ENCODE measurements at regions not wholly inside any gene's neighbourhood (a gene's known extent, or its start where the extent isn't known, plus 50 kb on each side); places are given as distances from the start of the nearest gene placed in this dataset.
"Not testable (repeated sequence)": the region's sequence is repeated elsewhere in the genome, so short reads cannot be mapped to it uniquely, and the experiment has no call there.

DNA sequence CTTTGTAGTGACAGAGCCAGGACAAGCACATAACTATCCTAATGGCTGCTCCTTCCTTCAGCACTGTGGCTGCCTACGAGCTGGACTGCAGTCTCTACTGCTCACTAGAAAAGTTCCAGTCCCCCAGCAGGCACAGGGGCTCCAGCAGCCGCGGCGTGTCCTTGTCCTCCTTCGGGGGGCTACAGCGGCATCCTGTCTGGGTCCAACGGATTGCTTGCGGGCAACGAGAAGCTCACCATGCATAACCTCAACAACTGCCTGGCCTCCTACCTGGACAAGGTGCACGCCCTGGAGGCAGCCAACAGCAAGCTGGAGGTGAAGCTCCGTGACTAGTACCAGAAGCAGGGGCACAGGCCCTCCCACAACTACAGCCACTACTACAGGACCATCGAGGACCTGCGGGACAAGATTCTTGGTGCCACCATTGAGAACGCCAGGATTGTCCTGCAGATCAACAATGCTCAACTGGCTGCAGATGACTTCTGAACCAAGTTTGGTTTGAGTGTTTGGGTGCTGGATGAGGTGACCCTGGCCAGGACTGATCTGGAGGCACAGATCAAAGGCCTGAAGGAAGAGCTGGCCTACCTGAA is 169.4 kb downstream of the NDUFA12 start:
- no peak overlapping the region for H3K4me3 ChIP-seq

GRCh38 chr12:94832780-94833681 is 170.5 kb downstream of the NDUFA12 start:
- H3K9me3 ChIP-seq, result no peaks in the 10 kb centered on the region
- H3K36me3 ChIP-seq, result no peaks in the 10 kb centered on the region
- H3K4me3 ChIP-seq, result no peak overlapping the region
- no peaks in the 10 kb centered on the region for H3K27me3 ChIP-seq
- no peak for DNase-seq

More for the DNA sequence above, 169.4 kb downstream of the NDUFA12 start:
- no peaks in the 10 kb centered on the region for H3K36me3 ChIP-seq
- no peaks in the 10 kb centered on the region for H3K9me3 ChIP-seq
- no peak for DNase-seq
- no peaks in the 10 kb centered on the region for H3K27me3 ChIP-seq

- H3K4me3 ChIP-seq, result no peak overlapping the region
- no peak for DNase-seq
- H3K27me3 ChIP-seq, result no peaks in the 10 kb centered on the region
- H3K9me3 ChIP-seq, result no peaks in the 10 kb centered on the region
- no peaks in the 10 kb centered on the region for H3K36me3 ChIP-seq
These were observed 171.4 kb downstream of the NDUFA12 start for GRCh38 chr12:94832105-94832504.

- no peak overlapping the region for H3K4me3 ChIP-seq
- no peak for DNase-seq
- H3K9me3 ChIP-seq, result no peaks in the 10 kb centered on the region
- no peaks in the 10 kb centered on the region for H3K27me3 ChIP-seq
- no peaks in the 10 kb centered on the region for H3K36me3 ChIP-seq
These were observed 172.3 kb downstream of the NDUFA12 start for GRCh38 chr12:94831081-94831751.

- Histone ChIP-seq H3K4me3 (no peak overlapping the region), H3K36me3 (no peaks in the 10 kb centered on the region), H3K27me3 (no peaks in the 10 kb centered on the region), H3K9me3 (no peaks in the 10 kb centered on the region)
- no peak for DNase-seq
These were observed 173.9 kb downstream of the NDUFA12 start for GRCh38 chr12:94829552-94829951.

GRCh38 chr12:94819011-94819410 is 168.7 kb upstream of the TMCC3 start:
- Histone ChIP-seq H3K9me3 (no peaks in the 10 kb centered on the region; the same call in 1 of the 2 replicates), H3K4me3 (no peak overlapping the region), H3K36me3 (no peaks in the 10 kb centered on the region), H3K27me3 (no peaks in the 10 kb centered on the region)
- DNase-seq, result no peak

DNA sequence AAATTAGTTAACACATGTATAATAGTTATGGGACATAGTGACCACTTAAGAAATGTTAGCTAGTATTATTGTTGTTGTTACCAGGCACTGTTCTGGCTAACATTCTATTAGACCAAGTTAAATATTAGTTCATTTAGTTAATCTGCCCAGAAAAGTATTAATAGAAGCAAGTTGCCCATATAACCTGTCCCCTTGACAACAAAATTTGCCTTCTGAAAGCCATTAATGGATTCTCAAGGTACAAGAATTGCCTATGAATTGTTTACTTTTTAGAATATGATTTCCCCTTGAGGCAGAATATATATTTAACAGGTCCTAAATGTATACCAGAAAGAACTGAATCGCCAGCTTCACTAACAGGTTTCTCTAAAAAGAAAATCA is 167.3 kb upstream of the TMCC3 start:
- no peak overlapping the region for H3K4me3 ChIP-seq
- DNase-seq, result no peak
- no peaks in the 10 kb centered on the region for H3K36me3 ChIP-seq
- H3K9me3 ChIP-seq, result peaks cover 12% of the 10 kb centered on the region
- H3K27me3 ChIP-seq, result no peaks in the 10 kb centered on the region

DNA sequence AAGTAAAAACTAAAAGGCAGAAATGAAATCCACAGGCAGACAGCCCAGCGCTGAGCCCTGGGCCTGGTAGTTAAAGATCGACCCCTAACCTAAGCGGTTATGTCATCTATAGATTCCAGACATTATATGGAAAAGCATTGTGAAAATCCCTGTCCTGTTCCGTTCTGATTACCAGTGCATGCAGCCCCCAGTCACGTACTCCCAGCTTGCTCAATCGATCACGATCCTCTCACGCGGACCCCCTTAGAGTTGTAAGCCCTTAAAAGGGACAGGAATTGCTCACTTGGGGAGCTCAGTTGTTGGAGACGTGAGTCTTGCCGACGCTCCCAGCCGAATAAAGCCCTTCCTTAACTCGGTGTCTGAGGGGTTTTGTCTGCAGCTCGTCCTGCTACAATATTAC is 166.8 kb upstream of the TMCC3 start:
- H3K9me3 ChIP-seq, result peaks cover 17% of the 10 kb centered on the region
- H3K4me3 ChIP-seq, H3K27me3 ChIP-seq, H3K36me3 ChIP-seq, DNase-seq: not testable (repeated sequence)

DNA sequence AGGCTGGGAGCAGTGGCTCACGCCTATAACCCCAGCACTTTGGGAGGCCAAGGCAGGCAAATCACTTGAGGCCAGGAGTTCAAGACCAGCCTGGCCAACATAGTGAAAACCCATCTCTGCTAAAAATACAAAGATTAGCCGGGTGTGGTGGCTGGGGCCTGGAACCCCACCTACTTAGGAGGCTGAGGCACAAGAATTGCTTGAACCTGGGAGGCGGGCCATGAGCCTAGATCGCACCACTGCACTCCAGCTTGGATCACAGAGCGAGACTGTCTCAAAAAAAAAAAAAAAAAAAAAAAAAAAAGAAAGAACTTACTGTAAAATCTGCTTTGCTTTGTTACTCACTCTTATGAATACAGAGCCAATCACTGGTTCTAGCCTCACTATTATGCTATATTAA is 166.4 kb upstream of the TMCC3 start:
- DNase-seq, H3K36me3 ChIP-seq, H3K27me3 ChIP-seq, H3K4me3 ChIP-seq: not testable (repeated sequence)
- H3K9me3 ChIP-seq, result peaks cover 21% of the 10 kb centered on the region

DNA sequence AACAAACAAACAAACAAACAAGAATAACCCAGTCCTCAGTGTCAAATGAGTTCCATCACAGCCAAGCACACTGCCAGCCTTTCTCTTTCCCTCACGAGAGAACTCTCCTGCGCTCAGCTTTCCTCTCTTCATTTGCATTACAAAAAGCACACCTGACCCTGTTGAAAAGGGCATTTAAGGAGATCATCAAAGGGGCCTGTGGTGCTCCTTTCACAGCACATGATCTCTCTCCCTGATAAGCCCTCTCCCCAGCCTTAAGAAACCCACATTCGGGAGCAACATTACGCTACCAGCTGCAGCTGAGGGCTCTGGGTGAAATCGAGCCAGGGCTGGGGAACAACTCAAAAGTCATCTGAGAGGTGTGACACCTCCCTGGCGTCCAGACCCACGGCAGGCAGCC is 165.6 kb upstream of the TMCC3 start:
- H3K27me3 ChIP-seq, result no peaks in the 10 kb centered on the region
- DNase-seq, result no peak
- peaks cover 24% of the 10 kb centered on the region for H3K9me3 ChIP-seq
- H3K36me3 ChIP-seq, result no peaks in the 10 kb centered on the region
- H3K4me3 ChIP-seq, result no peak overlapping the region

DNA sequence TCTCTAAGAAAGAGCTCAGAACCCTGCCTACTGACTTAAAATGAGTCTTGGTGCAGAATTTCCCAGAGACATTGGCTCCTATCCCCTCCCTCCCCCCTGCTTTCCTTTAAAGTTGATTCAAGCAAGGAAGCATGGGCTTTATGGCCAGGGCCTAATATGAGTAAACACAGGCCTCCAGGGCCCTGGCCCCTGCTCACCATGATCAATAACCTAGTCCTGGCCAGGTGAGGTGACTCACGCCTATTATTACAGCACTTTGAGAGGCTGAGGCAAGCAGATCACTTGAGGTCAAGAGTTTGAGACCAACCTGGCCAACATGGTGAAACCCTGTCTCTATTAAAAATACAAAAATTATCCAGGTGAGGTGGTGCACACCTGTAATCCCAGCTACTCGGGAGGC is 165.1 kb upstream of the TMCC3 start:
- no peak for DNase-seq
- Histone ChIP-seq H3K36me3 (no peaks in the 10 kb centered on the region), H3K9me3 (peaks cover 24% of the 10 kb centered on the region), H3K27me3 (no peaks in the 10 kb centered on the region), H3K4me3 (no peak overlapping the region)

- Histone ChIP-seq H3K9me3 (peaks cover 24% of the 10 kb centered on the region), H3K27me3 (no peaks in the 10 kb centered on the region), H3K4me3 (no peak overlapping the region), H3K36me3 (no peaks in the 10 kb centered on the region)
- DNase-seq, result no peak
These were observed 163.0 kb upstream of the TMCC3 start for GRCh38 chr12:94813314-94813713.

DNA sequence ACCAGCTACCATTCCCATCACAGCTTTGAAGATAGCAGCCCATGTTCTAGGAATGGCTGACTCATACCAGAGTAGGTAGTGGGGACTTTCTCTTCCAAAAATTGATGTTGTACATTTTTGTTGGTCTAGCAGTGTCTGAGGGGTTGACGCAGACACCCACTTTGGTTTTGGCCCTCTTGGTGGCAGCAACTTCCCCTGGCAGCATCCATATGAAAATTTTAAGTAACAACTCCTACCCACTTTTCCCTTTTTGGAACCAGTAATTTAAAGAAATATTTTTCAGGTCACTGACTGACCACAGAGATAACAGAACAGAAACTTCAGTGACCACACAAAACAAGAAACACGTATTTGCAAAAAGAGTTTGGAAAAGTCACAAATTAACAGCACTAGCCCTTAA is 162.0 kb upstream of the TMCC3 start:
- H3K27me3 ChIP-seq, result no peaks in the 10 kb centered on the region
- DNase-seq, result no peak
- peaks cover 24% of the 10 kb centered on the region for H3K9me3 ChIP-seq
- no peak overlapping the region for H3K4me3 ChIP-seq
- H3K36me3 ChIP-seq, result no peaks in the 10 kb centered on the region

DNA sequence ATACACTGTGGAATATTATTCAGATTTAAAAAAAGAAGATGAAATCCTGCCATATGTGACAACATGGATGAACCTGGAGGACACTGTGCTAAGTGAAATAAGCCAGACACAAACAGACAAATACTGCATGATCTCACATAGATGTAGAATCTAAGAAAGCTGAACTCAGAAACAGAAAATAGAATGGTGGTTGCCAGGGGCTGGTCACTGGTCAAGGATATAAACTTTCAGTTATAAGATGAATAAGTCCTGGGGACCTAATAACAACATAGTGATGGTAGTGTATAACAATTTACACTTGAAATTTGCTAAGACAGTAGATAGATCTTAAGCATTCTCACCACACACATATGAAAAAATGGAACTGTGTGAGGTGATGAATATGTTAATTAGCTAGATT is 161.3 kb upstream of the TMCC3 start:
- no peaks in the 10 kb centered on the region for H3K27me3 ChIP-seq
- no peak for DNase-seq

DNA sequence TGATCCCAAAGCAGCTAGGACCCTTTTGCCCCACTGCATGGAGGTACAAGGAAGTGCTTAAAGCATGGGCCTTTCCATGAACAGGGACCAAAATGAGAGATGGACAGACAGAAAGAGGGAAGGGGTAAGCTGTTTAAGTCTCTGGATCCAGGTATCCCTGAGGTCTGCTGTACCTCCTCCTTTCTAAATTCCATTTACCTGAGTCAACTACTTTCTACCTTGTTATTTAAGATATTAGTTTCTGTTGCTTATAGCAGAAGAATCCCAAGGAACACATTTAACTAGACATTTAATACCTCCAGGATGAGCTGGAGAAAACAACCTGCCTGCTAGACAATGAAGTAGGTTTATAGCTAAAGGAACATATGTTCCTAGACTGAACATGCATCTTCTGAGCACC is 157.6 kb upstream of the TMCC3 start:
- no peak overlapping the region for H3K4me3 ChIP-seq
- H3K27me3 ChIP-seq, result no peaks in the 10 kb centered on the region
- no peak for DNase-seq
- no peaks in the 10 kb centered on the region for H3K36me3 ChIP-seq
- peaks cover 14% of the 10 kb centered on the region for H3K9me3 ChIP-seq

More for the DNA sequence above, 161.3 kb upstream of the TMCC3 start:
- Histone ChIP-seq H3K4me3 (no peak overlapping the region), H3K36me3 (no peaks in the 10 kb centered on the region), H3K9me3 (peaks cover 24% of the 10 kb centered on the region)

DNA sequence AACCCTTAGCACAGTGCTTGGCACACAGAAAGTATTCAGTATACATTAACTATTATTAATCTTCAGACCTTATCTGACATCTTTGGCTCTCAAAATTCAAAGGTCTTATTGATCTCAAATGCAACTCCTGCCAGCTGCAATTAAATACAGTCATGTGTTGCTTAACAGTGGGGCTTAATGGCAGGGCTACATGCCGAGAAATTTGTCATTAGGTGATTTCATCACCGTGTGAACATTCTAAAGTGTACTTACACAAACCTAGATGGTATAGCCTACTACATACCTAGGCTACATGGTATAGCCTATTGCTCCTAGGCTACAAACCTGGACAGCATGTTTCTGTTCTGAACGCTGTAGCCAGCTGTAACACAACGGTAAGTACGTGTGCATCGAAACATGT is 156.3 kb upstream of the TMCC3 start:
- peaks cover 2% of the 10 kb centered on the region; the same call in 1 of the 2 replicates for H3K9me3 ChIP-seq
- no peak overlapping the region for H3K4me3 ChIP-seq
- no peaks in the 10 kb centered on the region for H3K36me3 ChIP-seq
- no peak for DNase-seq
- no peaks in the 10 kb centered on the region for H3K27me3 ChIP-seq

DNA sequence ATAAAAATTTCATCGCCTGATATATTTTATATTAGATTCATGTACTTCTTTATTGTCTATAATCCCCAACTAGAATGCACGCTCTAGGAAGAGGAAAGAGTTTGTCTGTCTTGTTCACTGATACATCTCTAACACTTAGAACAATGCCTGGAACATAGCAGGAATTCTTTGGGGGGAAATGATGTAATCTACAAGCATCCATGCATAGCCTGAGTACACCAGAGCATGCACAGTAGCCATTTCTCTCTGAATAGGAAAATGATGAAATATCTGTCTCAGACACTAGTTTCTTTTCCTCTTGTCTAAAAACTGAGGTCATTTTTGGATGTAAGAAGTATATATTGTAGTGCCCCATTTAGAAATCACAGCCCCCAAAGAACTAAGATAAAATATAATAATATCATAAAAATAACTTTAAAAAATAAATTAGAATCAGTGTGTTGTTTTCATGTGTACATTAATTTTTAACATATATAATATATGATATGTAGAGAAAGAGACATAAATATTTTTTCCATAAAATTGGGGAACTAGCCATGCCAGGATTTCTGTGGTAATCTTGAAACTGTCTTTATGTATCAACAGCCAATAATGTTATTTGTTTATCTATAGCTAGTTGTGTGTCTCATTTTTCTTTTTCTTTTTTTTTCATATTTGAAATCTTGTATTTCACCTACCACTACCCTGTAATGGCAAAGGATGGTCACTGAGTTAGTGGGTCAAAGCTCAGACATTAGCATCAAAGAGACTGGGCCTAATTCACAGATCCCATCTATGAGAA is 155.6 kb upstream of the TMCC3 start:
- no peaks in the 10 kb centered on the region for H3K27me3 ChIP-seq
- H3K4me3 ChIP-seq, result no peak overlapping the region
- no peaks in the 10 kb centered on the region for H3K36me3 ChIP-seq
- no peaks in the 10 kb centered on the region; the same call in 1 of the 2 replicates for H3K9me3 ChIP-seq
- no peak for DNase-seq

Data from MG63 (cell line).